HCT116 (cell line): ENCODE measurements at regions not wholly inside any gene's neighbourhood (a gene's known extent, or its start where the extent isn't known, plus 50 kb on each side); places are given as distances from the start of the nearest gene placed in this dataset.

Experiments used
- ATAC-seq: fragments of 200-7000 bp; cut with Tn5 transposase; 2 replicates; pipeline ENCODE4 v1.9.1; 2020; ENCODE audit warnings: mild to moderate bottlenecking, moderate library complexity
- BruUV-seq: library from RNA; stranded (reverse); fragments of 400-500 nt; replicated peaks from 2 replicates; lab custom pipeline; 2021; lab: Mats Ljungman, UMichigan
- CTCF ChIA-PET: fragments of 300-600 bp; sonication (Branson Sonifier 250); formaldehyde crosslinking; loops from one replicate; lab custom pipeline; 2021; ENCODE audit warnings: antibody characterized with exemption; lab: Charles Lee
- POLR2A ChIA-PET: fragments of 300-600, 350-600 bp; sonication (Branson Sonifier 250); formaldehyde crosslinking; loops from one replicate; lab custom pipeline; 2021; ENCODE audit warnings: antibody characterized with exemption; lab: Charles Lee
- RAD21 ChIA-PET, 2 experiments: fragments of 300-600 bp; sonication (Branson Sonifier 250); formaldehyde crosslinking; loops; one replicate each; lab custom pipeline; 2023; ENCODE audit warnings: low total read pairs in 2 of 2; ENCODE audit not compliant: uncharacterized antibody in 2 of 2, unreplicated experiment in 2 of 2, low non-redundant PET in 1 of 2; lab: Charles Lee
- DNase-seq: peaks from one replicate; pipeline ENCODE4 v3.0.0-alpha.2; 2010; ENCODE audit warnings: low read depth, low spot score
- H2AFZ ChIP-seq: fragments of 200-600 bp; shearing (Covaris generic), sonication (generic); 2 replicates; pipeline ENCODE4 v1.6.1; 2017; ENCODE audit warnings: low read depth, mixed run types, mixed read lengths, antibody characterized with exemption, low read length; ENCODE audit not compliant: poor library complexity, severe bottlenecking
- H3K27ac ChIP-seq: 2 replicates; pipeline ENCODE4 v1.5.1; 2012; ENCODE audit warnings: low read depth, low read length
- H3K27me3 ChIP-seq: fragments of 200-600 bp; sonication (generic); 2 replicates; pipeline ENCODE4 v1.6.1; 2016; ENCODE audit warnings: mixed run types, low read length, mixed read lengths; ENCODE audit not compliant: insufficient read depth
- H3K36me3 ChIP-seq, 2 experiments: fragments of 200-500 bp in 1 of 2; fragments of 200-600 bp in 1 of 2; sonication (Bioruptor generic) in 1 of 2; sonication (generic) in 1 of 2; 2 replicates each; pipeline versions ENCODE4 v1.5.1 to v1.6.1; 2014 to 2016; ENCODE audit warnings: low read length in 2 of 2, inconsistent platforms in 1 of 2, mixed read lengths in 1 of 2, mixed run types in 1 of 2; ENCODE audit not compliant: insufficient read depth in 2 of 2, control insufficient read depth in 1 of 2
- H3K4me1 ChIP-seq, 2 experiments: fragments of 200-600 bp in 1 of 2; sonication (generic) in 1 of 2; 2 replicates each; pipeline versions ENCODE4 v1.5.1 to v1.6.1; 2012 to 2017; ENCODE audit warnings: low read length in 2 of 2, inconsistent platforms in 1 of 2, mild to moderate bottlenecking in 1 of 2, mixed read lengths in 1 of 2, mixed run types in 1 of 2, moderate library complexity in 1 of 2; ENCODE audit not compliant: insufficient read depth in 2 of 2, control insufficient read depth in 1 of 2
- H3K4me2 ChIP-seq: fragments of 200-600 bp; sonication (generic); 2 replicates; pipeline ENCODE4 v1.6.1; 2017; ENCODE audit warnings: mixed run types, low read length, mixed read lengths
- H3K4me3 ChIP-seq, 2 experiments: fragments of 200-600 bp in 1 of 2; sonication (generic) in 1 of 2; replicated peaks in 1 of 2; 2 replicates each; pipeline ENCODE4 v1.5.1; 2011 to 2016; ENCODE audit warnings: low read length in 2 of 2, control low read depth in 1 of 2, low read depth in 1 of 2, mild to moderate bottlenecking in 1 of 2, mixed read lengths in 1 of 2, mixed run types in 1 of 2
- H3K79me2 ChIP-seq: fragments of 200-600 bp; sonication (generic); 2 replicates; pipeline ENCODE4 v1.6.1; 2017; ENCODE audit warnings: mild to moderate bottlenecking, mixed run types, low read length, moderate library complexity, mixed read lengths; ENCODE audit not compliant: insufficient read depth
- H3K9ac ChIP-seq: fragments of 200-600 bp; sonication (generic); 2 replicates; pipeline ENCODE4 v1.6.1; 2016; ENCODE audit warnings: low read length, mixed read lengths
- H3K9me2 ChIP-seq: fragments of 200-600 bp; sonication (generic), shearing (Covaris generic); 2 replicates; pipeline ENCODE4 v1.6.1; 2017; ENCODE audit warnings: mixed run types, mild to moderate bottlenecking, moderate library complexity; ENCODE audit not compliant: insufficient read depth
- H3K9me3 ChIP-seq, 2 experiments: fragments of 200-500 bp in 1 of 2; fragments of 200-600 bp in 1 of 2; sonication (Bioruptor generic) in 1 of 2; sonication (generic) in 1 of 2; 2 replicates each; pipeline ENCODE4 v1.6.1; 2014 to 2017; ENCODE audit warnings: low read length in 2 of 2, mixed read lengths in 2 of 2, inconsistent platforms in 1 of 2, low read depth in 1 of 2, mild to moderate bottlenecking in 1 of 2, mixed run types in 1 of 2, moderate library complexity in 1 of 2; ENCODE audit not compliant: control insufficient read depth in 1 of 2, insufficient read depth in 1 of 2
- H4K20me1 ChIP-seq: fragments of 200-600 bp; sonication (generic), shearing (Covaris generic); 2 replicates; pipeline ENCODE4 v1.6.1; 2017; ENCODE audit warnings: mixed run types, mild to moderate bottlenecking, moderate library complexity; ENCODE audit not compliant: insufficient read depth
- ATF3 ChIP-seq: IDR thresholded peaks from 2 replicates; pipeline ENCODE4 v1.6.1; 2012
- CBX3 ChIP-seq: IDR thresholded peaks from 2 replicates; pipeline ENCODE4 v1.6.1; 2012; ENCODE audit warnings: low read depth
- CEBPB ChIP-seq: IDR thresholded peaks from 2 replicates; pipeline ENCODE4 v1.6.1; 2012; ENCODE audit warnings: low read depth
- CTCF ChIP-seq, 3 experiments: fragments of 200-600 bp in 1 of 3; sonication (generic) in 1 of 3; IDR thresholded peaks in 2 of 3; conservative IDR thresholded peaks in 1 of 3; 2 replicates each; pipeline ENCODE4 v1.5.1; 2012 to 2017; ENCODE audit warnings: low read depth in 2 of 3, low read length in 2 of 3, antibody characterized with exemption in 1 of 3, borderline replicate concordance in 1 of 3, control low read depth in 1 of 3, mild to moderate bottlenecking in 1 of 3, mixed read lengths in 1 of 3, mixed run types in 1 of 3, moderate library complexity in 1 of 3; ENCODE audit not compliant: insufficient read depth in 1 of 3
- EGR1 ChIP-seq: IDR thresholded peaks from 2 replicates; pipeline ENCODE4 v1.6.1; 2012; ENCODE audit warnings: low read depth
- EZH2phosphoT487 ChIP-seq: fragments of 200-600 bp; IDR thresholded peaks from 2 replicates; pipeline ENCODE4 v1.6.1; 2018; ENCODE audit warnings: antibody characterized with exemption, borderline replicate concordance
- FOSL1 ChIP-seq: IDR thresholded peaks from 2 replicates; pipeline ENCODE4 v1.6.1; 2012; ENCODE audit warnings: low read depth
- JUND ChIP-seq: IDR thresholded peaks from 2 replicates; pipeline ENCODE4 v1.6.1; 2012
- POLR2A ChIP-seq: IDR thresholded peaks from 2 replicates; pipeline ENCODE4 v1.7.0; 2011; ENCODE audit warnings: borderline replicate concordance; ENCODE audit not compliant: insufficient read depth, insufficient read length; ENCODE audit errors: extremely low read depth
- POLR2AphosphoS5 ChIP-seq: IDR thresholded peaks from 2 replicates; pipeline ENCODE4 v1.6.1; 2011; ENCODE audit warnings: mild to moderate bottlenecking, low read depth, low read length, moderate library complexity
- RAD21 ChIP-seq: IDR thresholded peaks from 2 replicates; pipeline ENCODE4 v1.6.1; 2012; ENCODE audit warnings: low read depth, mild to moderate bottlenecking
- REST ChIP-seq: IDR thresholded peaks from 2 replicates; pipeline ENCODE4 v1.6.1; 2012; ENCODE audit warnings: low read depth
- SIN3A ChIP-seq: IDR thresholded peaks from 2 replicates; pipeline ENCODE4 v1.6.1; 2012; ENCODE audit warnings: low read depth
- SP1 ChIP-seq: IDR thresholded peaks from 2 replicates; pipeline ENCODE4 v1.6.1; 2012; ENCODE audit warnings: low read depth
- TCF7L2 ChIP-seq: IDR thresholded peaks from 2 replicates; pipeline ENCODE4 v1.7.0; 2011; ENCODE audit warnings: borderline replicate concordance, inconsistent platforms; ENCODE audit not compliant: insufficient read depth, insufficient read length; ENCODE audit errors: extremely low read depth
- YY1 ChIP-seq: IDR thresholded peaks from 2 replicates; pipeline ENCODE4 v1.6.1; 2011; ENCODE audit warnings: low read length, low read depth, moderate library complexity, mild to moderate bottlenecking; ENCODE audit not compliant: insufficient replicate concordance; ENCODE audit errors: extremely low read depth
- ZBTB33 ChIP-seq: IDR thresholded peaks from 2 replicates; pipeline ENCODE4 v1.6.1; 2011; ENCODE audit warnings: mild to moderate bottlenecking, low read length, moderate library complexity; ENCODE audit not compliant: insufficient replicate concordance; ENCODE audit errors: extremely low read depth
- ZFX ChIP-seq: fragments of 450-650 bp; IDR thresholded peaks from 2 replicates; pipeline ENCODE4 v1.6.1; 2017
- intact Hi-C: fragments of 100-400 bp; cut with micrococcal nuclease; formaldehyde crosslinking; loops from 2 replicates; pipeline ENCODE4 v1.10.0; 2022

GRCh38 chr4:54509057-54509456 lies 148.7 kb upstream of the KIT start (continued):
- TF ChIP-seq POLR2AphosphoS5: no peak
- TF ChIP-seq EGR1: no peak
- no peak for TF ChIP-seq ZBTB33
- TF ChIP-seq TCF7L2: no peak
- no peak for TF ChIP-seq JUND
- TF ChIP-seq CBX3: no peak
- no peak for TF ChIP-seq EZH2phosphoT487

- intact Hi-C loops: no loop called here
- no peak overlapping the region for H2AFZ ChIP-seq
- TF ChIP-seq ZFX (no peak), POLR2AphosphoS5 (no peak), SP1 (no peak), SIN3A (no peak), FOSL1 (no peak), CEBPB (no peak), TCF7L2 (no peak), EZH2phosphoT487 (no peak), RAD21 (no peak), REST (no peak), CTCF (IDR thresholded peaks at IDR 0.05 in 2 of 3, conservative IDR thresholded peaks at IDR 0.05 in 1 of 3; ENCODE audit: borderline replicate concordance in 1 of 3, insufficient read depth in 1 of 3, low read depth in 2 of 3, low read length in 2 of 3) (no peak), POLR2A (no peak), YY1 (no peak), ATF3 (no peak)
Measured at GRCh38 chr4:54513204-54513603, 144.6 kb upstream of the KIT start.

More at GRCh38 chr4:54513204-54513603, 144.6 kb upstream of the KIT start:
- Histone ChIP-seq H3K4me2 (no peak overlapping the region), H3K79me2 (no peaks in the 10 kb centered on the region), H3K36me3 (no peaks in the 10 kb centered on the region), H3K9me3 (no peaks in the 10 kb centered on the region), H3K4me1 (no peaks in the 10 kb centered on the region), H3K9ac (no peak overlapping the region), H4K20me1 (no peaks in the 10 kb centered on the region), H3K9me2 (no peaks in the 10 kb centered on the region), H3K27me3 (no peaks in the 10 kb centered on the region), H3K27ac (no peak overlapping the region), H3K4me3 (no peak overlapping the region)
- ATAC-seq (no peak), DNase-seq (no peak)
- ChIA-PET RAD21 (no interaction called here), POLR2A (no interaction called here), CTCF (no interaction called here)
- no TSS peak for BruUV-seq
